Psoas muscle (tissue), 7 donors: ENCODE measurements at regions not wholly inside any gene's neighbourhood (a gene's known extent, or its start where the extent isn't known, plus 50 kb on each side); places are given as distances from the start of the nearest gene placed in this dataset.
"Not testable (repeated sequence)": the region's sequence is repeated elsewhere in the genome, so short reads cannot be mapped to it uniquely, and the experiment has no call there.

Experiments
- ATAC-seq, 4 donors: fragments of 200-7000 bp; cut with Tn5 transposase; one replicate each; pipeline ENCODE4 v1.9.1; 2020; ENCODE audit warnings: moderate library complexity in 3 of 4, mild to moderate bottlenecking in 2 of 4
- DNase-seq, 2 donors: peaks; one replicate each; pipeline ENCODE4 v3.0.0-alpha.2; 2020
- H3K27ac ChIP-seq: fragments of 200-600 bp; one replicate; pipeline ENCODE4 v1.8.0; 2022
- H3K27me3 ChIP-seq, 3 donors: fragments of 200-600 bp in 1 of 3; one replicate each; pipeline versions ENCODE4 v1.6.1 to v1.8.0; 2013 to 2022; ENCODE audit warnings: low read length in 2 of 3, mild to moderate bottlenecking in 2 of 3, moderate library complexity in 1 of 3; ENCODE audit not compliant: insufficient read depth in 3 of 3
- H3K36me3 ChIP-seq, 2 donors: fragments of 200-600 bp in 1 of 2; one replicate each; pipeline versions ENCODE4 v1.6.1 to v1.8.0; 2013 to 2022; ENCODE audit warnings: low read depth in 1 of 2, mild to moderate bottlenecking in 1 of 2, moderate library complexity in 1 of 2; ENCODE audit not compliant: insufficient read depth in 1 of 2
- H3K4me1 ChIP-seq: fragments of 200-600 bp; one replicate; pipeline ENCODE4 v1.8.0; 2022
- H3K4me3 ChIP-seq: fragments of 200-600 bp; one replicate; pipeline ENCODE4 v1.8.0; 2022; ENCODE audit warnings: mild to moderate bottlenecking
- H3K9me3 ChIP-seq: fragments of 200-600 bp; one replicate; pipeline ENCODE4 v1.8.0; 2022
- WGBS, 3 donors: extraction: QIAGEN DNeasy Blood & Tissue Kit; methylation state at CpG; one replicate each; pipeline versions ENCODE4 v1.1.6 to v1.1.7; 2013; 5-methylcytosine and 5-hydroxymethylcytosine counted together
- intact Hi-C, 2 donors: fragments of 100-400 bp; cut with DNase I; formaldehyde crosslinking; loops; one replicate each; pipeline versions ENCODE4 v1.11.0 to v1.14.2; 2022
- TF ChIP-seq, protein P1 (sequence below): fragments of 200-600 bp; IDR thresholded peaks from one replicate; pipeline ENCODE4 v1.8.0; 2022; ENCODE audit warnings: antibody characterized with exemption
- donor health status: healthy with polysubstance abuse.
- donor health status: DM: no; HTN: no; CAD: no; lungs with moderate emphysema.
- donor health status: Bipolar disorder and iron deficiency.
- donor health status: healthy.
- donor health status: DM: yes; HTN: yes; CAD: no.
- donor health status: DM: no; HTN: no; CAD: no.
- donor health status: DM: yes; HTN: yes; CAD: no.

DNA sequence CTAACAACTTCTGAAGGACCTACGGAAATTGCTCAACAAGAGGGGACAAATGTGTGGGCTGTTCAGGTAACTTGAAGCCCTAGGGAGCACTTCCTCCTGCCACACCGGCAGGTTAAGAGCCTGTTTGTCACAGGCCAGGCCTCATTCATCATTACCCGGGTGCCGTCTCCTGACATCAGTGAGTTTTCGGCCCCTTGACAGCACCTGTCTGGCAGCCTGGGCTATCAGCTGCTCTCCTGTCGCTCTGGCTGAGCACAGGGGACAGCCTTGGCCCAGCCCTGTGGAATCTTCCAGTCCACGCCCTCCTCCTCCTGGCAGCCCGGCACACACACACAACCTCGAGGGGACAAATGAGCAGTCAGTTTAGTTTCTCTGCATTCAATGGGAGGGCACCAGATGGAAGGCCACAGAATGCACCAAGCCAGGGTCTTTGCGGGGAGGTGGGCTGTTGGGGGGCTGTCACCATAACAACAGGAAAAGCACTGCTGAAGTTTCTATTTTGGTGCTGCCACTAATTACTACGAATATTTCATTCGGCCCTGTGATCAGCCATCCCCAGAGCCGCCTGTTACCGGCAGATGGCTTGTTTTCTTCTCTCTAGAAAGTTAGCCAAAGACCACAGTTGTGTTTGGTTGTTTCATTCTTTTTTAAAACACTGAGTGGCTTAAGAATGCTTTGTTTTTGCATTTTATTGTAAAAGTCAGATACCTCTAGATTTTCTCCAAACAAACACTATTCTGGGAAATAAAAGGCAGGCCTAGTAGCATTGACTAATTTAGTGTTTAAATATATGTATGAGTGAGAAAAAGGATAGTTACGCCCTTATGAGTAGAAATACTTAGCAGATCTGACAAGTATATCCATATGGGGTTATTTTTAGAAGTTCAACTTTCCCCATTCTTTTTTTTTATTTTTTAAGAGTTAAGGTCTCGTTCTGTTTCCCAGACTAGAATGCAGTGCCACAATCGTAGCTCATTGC lies 189.9 kb upstream of the NDUFV2 start:
- Histone ChIP-seq H3K4me1 (no peaks in the 10 kb centered on the region), H3K36me3 (no peaks in the 10 kb centered on the region), H3K27ac (no peak overlapping the region), H3K4me3 (no peak overlapping the region), H3K27me3 (no peaks in the 10 kb centered on the region), H3K9me3 (no peaks in the 10 kb centered on the region)
- TF ChIP-seq, protein P1, sequence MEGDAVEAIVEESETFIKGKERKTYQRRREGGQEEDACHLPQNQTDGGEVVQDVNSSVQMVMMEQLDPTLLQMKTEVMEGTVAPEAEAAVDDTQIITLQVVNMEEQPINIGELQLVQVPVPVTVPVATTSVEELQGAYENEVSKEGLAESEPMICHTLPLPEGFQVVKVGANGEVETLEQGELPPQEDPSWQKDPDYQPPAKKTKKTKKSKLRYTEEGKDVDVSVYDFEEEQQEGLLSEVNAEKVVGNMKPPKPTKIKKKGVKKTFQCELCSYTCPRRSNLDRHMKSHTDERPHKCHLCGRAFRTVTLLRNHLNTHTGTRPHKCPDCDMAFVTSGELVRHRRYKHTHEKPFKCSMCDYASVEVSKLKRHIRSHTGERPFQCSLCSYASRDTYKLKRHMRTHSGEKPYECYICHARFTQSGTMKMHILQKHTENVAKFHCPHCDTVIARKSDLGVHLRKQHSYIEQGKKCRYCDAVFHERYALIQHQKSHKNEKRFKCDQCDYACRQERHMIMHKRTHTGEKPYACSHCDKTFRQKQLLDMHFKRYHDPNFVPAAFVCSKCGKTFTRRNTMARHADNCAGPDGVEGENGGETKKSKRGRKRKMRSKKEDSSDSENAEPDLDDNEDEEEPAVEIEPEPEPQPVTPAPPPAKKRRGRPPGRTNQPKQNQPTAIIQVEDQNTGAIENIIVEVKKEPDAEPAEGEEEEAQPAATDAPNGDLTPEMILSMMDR: no peak
- 43 to 56% (median 50%) methylated on average over 17 of the region's 17 CpGs for WGBS, 3 donors
- DNase-seq: no peak
- peak in 3 of 4 donors; percentile 42 to 51 (median 44) for ATAC-seq
- intact Hi-C loops: no loop called here

DNA sequence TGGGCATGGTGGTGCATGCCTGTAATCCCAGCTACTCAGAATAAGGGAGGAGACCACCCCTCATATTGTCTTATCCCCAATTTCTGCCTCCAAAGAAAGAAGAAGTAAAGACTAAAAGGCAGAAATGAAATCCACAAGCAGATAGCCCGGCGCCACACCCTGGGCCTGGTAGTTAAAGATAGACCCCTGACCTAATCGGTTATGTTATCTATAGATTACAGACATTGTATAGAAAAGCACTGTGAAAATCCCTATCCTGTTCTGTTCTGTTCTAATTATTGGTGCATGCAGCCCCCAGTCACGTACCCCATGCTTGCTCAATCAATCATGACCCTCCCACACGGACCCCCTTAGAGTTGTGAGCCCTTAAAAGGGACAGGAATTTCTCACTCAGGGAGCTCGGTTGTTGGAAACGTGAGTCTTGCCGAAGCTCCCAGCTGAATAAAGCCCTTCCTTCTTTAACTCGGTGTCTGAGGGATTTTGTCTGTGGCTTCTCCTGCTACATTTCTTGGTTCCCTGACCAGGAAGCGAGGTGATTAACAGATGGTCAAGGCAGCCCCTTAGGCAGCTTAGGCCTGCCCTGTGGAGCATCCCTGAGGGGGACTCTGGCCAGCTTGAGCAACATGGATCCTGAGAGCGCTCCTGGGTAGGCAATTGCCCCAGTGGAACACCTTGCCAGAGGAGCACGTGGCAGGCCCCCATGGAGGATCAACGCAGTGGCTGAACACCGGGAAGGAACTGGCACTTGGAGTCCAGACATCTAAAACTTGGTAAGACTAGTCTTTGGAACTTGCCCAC lies 188.7 kb upstream of the NDUFV2 start:
- H3K36me3 ChIP-seq, DNase-seq, H3K4me3 ChIP-seq, H3K4me1 ChIP-seq, H3K9me3 ChIP-seq, H3K27me3 ChIP-seq, intact Hi-C loops, ATAC-seq, H3K27ac ChIP-seq: not testable (repeated sequence)
- WGBS, 3 donors: 91 to 96% (median 94%) methylated on average over 14 of the region's 14 CpGs

DNA sequence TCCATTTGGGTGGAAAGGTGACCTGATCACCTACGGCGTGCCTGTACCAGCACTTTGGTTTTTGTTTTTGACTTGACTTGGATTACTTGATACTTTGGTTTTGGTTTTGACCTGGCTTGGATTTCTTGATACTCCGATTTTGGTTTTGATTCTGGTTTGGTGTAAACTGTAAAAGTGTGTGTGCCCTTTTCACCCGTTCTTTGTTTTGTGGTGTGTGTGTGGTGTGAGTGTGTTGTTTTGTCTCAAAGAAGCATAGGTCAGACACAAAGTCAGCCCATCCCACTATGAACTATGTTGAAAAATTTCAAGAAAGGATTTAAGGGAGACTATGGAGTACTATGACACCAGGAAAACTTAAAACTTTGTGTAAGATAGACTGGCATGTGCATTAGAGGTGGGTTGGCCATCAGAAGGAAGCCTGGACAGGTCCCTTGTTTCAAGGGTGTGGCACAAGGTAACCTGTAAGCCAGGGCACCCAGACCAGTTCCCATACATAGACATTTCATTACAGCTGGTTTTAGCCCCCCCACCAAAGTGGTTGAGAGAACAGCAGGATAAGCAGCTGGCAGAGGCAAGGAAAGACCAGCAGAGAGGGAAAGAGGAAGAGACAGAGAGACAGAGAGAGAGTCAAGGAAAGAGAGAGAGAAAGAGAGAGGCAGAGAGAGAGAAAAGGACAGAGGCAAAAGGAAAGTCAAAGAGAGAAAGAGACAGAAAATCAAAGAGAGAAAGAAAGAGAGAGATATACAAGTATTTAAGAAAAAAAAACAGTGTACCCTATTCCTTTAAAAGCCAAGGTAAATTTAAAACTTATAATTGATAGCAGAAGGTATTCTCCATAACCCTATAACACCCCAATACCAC lies 187.9 kb upstream of the NDUFV2 start:
- H3K27ac ChIP-seq, H3K36me3 ChIP-seq, DNase-seq, H3K27me3 ChIP-seq, intact Hi-C loops, H3K9me3 ChIP-seq, H3K4me1 ChIP-seq, H3K4me3 ChIP-seq, ATAC-seq: not testable (repeated sequence)
- WGBS, 3 donors: 98% methylated on average over 4 of the region's 4 CpGs

GRCh38 chr18:8920856-8921787 lies 181.4 kb upstream of the NDUFV2 start:
- H3K4me1 ChIP-seq, DNase-seq, H3K9me3 ChIP-seq, H3K36me3 ChIP-seq, ATAC-seq, H3K4me3 ChIP-seq, H3K27ac ChIP-seq, intact Hi-C loops, H3K27me3 ChIP-seq: not testable (repeated sequence)
- 83 to 93% (median 91%) methylated on average over 7 of the region's 7 CpGs for WGBS, 3 donors

- no peak for ATAC-seq
- H3K27ac ChIP-seq: no peak overlapping the region
- H3K36me3 ChIP-seq: no peaks in the 10 kb centered on the region
- TF ChIP-seq, protein P1: no peak
- H3K4me3 ChIP-seq: no peak overlapping the region
- peaks cover 10% of the 10 kb centered on the region for H3K9me3 ChIP-seq
- no peak for DNase-seq
- 86 to 87% (median 86%) methylated on average over 2 of the region's 2 CpGs for WGBS, 3 donors
- no peaks in the 10 kb centered on the region for H3K27me3 ChIP-seq
- intact Hi-C loops: no loop called here
- no peaks in the 10 kb centered on the region for H3K4me1 ChIP-seq
Measured at GRCh38 chr18:8926464-8926863, 176.0 kb upstream of the NDUFV2 start.
